Vagina (tissue), 2 donors: ENCODE measurements at regions not wholly inside any gene's neighbourhood (a gene's known extent, or its start where the extent isn't known, plus 50 kb on each side); places are given as distances from the start of the nearest gene placed in this dataset.

ENCODE experiments used
- DNase-seq, 2 donors: peaks; one replicate each; pipeline ENCODE4 v3.0.0-alpha.2; 2017; ENCODE audit errors: extremely low spot score in 2 of 2
- H3K27ac ChIP-seq: fragments of 200-600 bp; sonication (generic); one replicate; pipeline ENCODE4 v1.5.1; 2019
- H3K27me3 ChIP-seq: fragments of 200-600 bp; sonication (generic); one replicate; pipeline ENCODE4 v1.5.1; 2019
- H3K36me3 ChIP-seq, 2 donors: fragments of 200-600 bp; sonication (generic); one replicate each; pipeline ENCODE4 v1.5.1; 2017 to 2019
- H3K4me1 ChIP-seq: fragments of 200-600 bp; sonication (generic); one replicate; pipeline ENCODE4 v1.5.1; 2019
- H3K4me3 ChIP-seq, 2 donors: fragments of 200-600 bp; sonication (generic); 1 replicate in 1 of 2; 2 replicates in 1 of 2; pipeline ENCODE4 v1.5.1; 2016 to 2019
- H3K9me3 ChIP-seq: fragments of 200-600 bp; sonication (generic); one replicate; pipeline ENCODE4 v1.5.1; 2019
- POLR2A ChIP-seq, 2 donors: fragments of 450-650 bp; IDR thresholded peaks; one replicate each; pipeline ENCODE4 v1.6.1; 2017; ENCODE audit warnings: antibody characterized with exemption in 2 of 2, mild to moderate bottlenecking in 2 of 2, moderate library complexity in 2 of 2
- POLR2AphosphoS5 ChIP-seq, 2 donors: sonication (generic); formaldehyde crosslinking; IDR thresholded peaks; one replicate each; pipeline ENCODE4 v1.9.0; 2017; ENCODE audit warnings: antibody characterized with exemption in 2 of 2, mild to moderate bottlenecking in 2 of 2, low read depth in 1 of 2; ENCODE audit not compliant: insufficient read depth in 1 of 2
- intact Hi-C: fragments of 100-400 bp; cut with DNase I; formaldehyde crosslinking; loops from one replicate; pipeline ENCODE4 v1.15.1; 2023
- TF ChIP-seq, protein P1 (sequence below), 3 experiments: fragments of 450-650 bp in 2 of 3; fragments of 200-600 bp in 1 of 3; sonication (generic) in 1 of 3; IDR thresholded peaks; one replicate each; pipeline ENCODE4 v1.5.1; 2017 to 2019; ENCODE audit warnings: antibody characterized with exemption in 3 of 3, mild to moderate bottlenecking in 2 of 3, moderate library complexity in 2 of 3

- Histone ChIP-seq H3K4me1 (no peaks in the 10 kb centered on the region), H3K4me3 (no peak overlapping the region), H3K9me3 (no peaks in the 10 kb centered on the region), H3K27ac (no peak overlapping the region), H3K27me3 (no peaks in the 10 kb centered on the region), H3K36me3 (no peaks in the 10 kb centered on the region)
- no peak for DNase-seq
- TF ChIP-seq, protein P1, sequence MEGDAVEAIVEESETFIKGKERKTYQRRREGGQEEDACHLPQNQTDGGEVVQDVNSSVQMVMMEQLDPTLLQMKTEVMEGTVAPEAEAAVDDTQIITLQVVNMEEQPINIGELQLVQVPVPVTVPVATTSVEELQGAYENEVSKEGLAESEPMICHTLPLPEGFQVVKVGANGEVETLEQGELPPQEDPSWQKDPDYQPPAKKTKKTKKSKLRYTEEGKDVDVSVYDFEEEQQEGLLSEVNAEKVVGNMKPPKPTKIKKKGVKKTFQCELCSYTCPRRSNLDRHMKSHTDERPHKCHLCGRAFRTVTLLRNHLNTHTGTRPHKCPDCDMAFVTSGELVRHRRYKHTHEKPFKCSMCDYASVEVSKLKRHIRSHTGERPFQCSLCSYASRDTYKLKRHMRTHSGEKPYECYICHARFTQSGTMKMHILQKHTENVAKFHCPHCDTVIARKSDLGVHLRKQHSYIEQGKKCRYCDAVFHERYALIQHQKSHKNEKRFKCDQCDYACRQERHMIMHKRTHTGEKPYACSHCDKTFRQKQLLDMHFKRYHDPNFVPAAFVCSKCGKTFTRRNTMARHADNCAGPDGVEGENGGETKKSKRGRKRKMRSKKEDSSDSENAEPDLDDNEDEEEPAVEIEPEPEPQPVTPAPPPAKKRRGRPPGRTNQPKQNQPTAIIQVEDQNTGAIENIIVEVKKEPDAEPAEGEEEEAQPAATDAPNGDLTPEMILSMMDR (IDR thresholded peaks at IDR 0.05): no peak
- TF ChIP-seq POLR2A (IDR thresholded peaks at IDR 0.05) (no peak), POLR2AphosphoS5 (IDR thresholded peaks at IDR 0.05; ENCODE audit: insufficient read depth in 1 of 2, low read depth in 1 of 2) (no peak)
- intact Hi-C loops: no loop called here
Observed at GRCh38 chr20:7399114-7399513, 541.1 kb downstream of the HAO1 start.

DNA sequence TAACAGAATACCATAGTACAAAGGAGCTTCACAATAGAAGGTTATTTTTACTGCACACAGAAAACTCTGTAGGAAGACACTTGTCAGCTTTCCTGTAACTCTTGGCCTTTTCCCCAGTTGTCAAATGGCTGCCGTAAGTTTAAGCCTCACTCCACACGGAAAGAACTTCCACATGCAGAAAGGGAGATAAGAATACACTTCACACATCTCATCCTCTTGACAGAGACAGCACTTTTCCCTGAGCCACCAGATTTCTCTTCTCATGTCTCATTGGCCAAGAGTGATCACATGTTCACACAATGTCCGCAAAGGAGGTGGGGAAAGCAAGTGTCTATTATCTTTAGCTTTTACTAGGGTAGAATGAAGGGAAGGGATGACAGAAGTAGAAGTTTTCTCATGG lies 540.7 kb downstream of the HAO1 start:
- TF ChIP-seq POLR2AphosphoS5 (IDR thresholded peaks at IDR 0.05; ENCODE audit: insufficient read depth in 1 of 2, low read depth in 1 of 2) (no peak), POLR2A (IDR thresholded peaks at IDR 0.05) (no peak)
- TF ChIP-seq, protein P1 (IDR thresholded peaks at IDR 0.05): no peak

GRCh38 chr20:7406671-7407070 lies 533.6 kb downstream of the HAO1 start:
- Histone ChIP-seq H3K9me3 (no peaks in the 10 kb centered on the region), H3K4me3 (no peak overlapping the region), H3K36me3 (no peaks in the 10 kb centered on the region), H3K4me1 (no peaks in the 10 kb centered on the region), H3K27ac (no peak overlapping the region), H3K27me3 (no peaks in the 10 kb centered on the region)
- TF ChIP-seq POLR2AphosphoS5 (IDR thresholded peaks at IDR 0.05; ENCODE audit: insufficient read depth in 1 of 2, low read depth in 1 of 2): no peak
- TF ChIP-seq POLR2A (IDR thresholded peaks at IDR 0.05): no peak
- TF ChIP-seq, protein P1 (IDR thresholded peaks at IDR 0.05): no peak
- DNase-seq: no peak
- intact Hi-C loops: no loop called here

More for the DNA sequence above, 540.7 kb downstream of the HAO1 start:
- H3K27ac ChIP-seq: no peak overlapping the region
- intact Hi-C loops: no loop called here
- no peak overlapping the region for H3K4me3 ChIP-seq
- no peak for DNase-seq
- no peaks in the 10 kb centered on the region for H3K4me1 ChIP-seq
- H3K27me3 ChIP-seq: no peaks in the 10 kb centered on the region
- no peaks in the 10 kb centered on the region for H3K9me3 ChIP-seq
- H3K36me3 ChIP-seq: no peaks in the 10 kb centered on the region

- no peaks in the 10 kb centered on the region for H3K36me3 ChIP-seq
- H3K27ac ChIP-seq: no peak overlapping the region
- H3K9me3 ChIP-seq: no peaks in the 10 kb centered on the region
- H3K4me3 ChIP-seq: no peak overlapping the region
- TF ChIP-seq POLR2AphosphoS5 (IDR thresholded peaks at IDR 0.05; ENCODE audit: insufficient read depth in 1 of 2, low read depth in 1 of 2): no peak
- no peak for TF ChIP-seq POLR2A (IDR thresholded peaks at IDR 0.05)
- TF ChIP-seq, protein P1 (IDR thresholded peaks at IDR 0.05): no peak
- no peaks in the 10 kb centered on the region for H3K4me1 ChIP-seq
- intact Hi-C loops: no loop called here
- no peak for DNase-seq
- no peaks in the 10 kb centered on the region for H3K27me3 ChIP-seq
Observed at GRCh38 chr20:7410150-7410549, 530.1 kb downstream of the HAO1 start.

DNA sequence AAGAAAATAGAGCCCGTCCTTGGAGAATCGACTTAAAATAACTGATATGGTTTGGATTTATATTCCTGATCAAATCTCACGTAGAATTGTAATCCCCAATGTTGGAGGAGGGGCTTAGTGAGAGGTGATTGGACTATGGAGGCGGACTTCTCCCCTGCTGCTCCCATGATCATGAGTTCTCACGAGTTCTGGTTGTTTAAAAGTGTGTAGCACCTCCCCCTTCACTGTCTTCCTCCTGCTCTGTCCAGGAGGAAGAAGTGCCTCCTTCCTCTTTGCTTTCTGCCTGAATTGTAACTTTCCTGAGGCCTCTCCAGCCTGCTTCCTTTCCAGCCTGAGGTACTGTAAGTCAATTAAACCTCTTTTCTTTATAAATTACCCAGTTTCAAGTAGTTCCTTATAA lies 529.2 kb downstream of the HAO1 start:
- TF ChIP-seq POLR2AphosphoS5 (IDR thresholded peaks at IDR 0.05; ENCODE audit: insufficient read depth in 1 of 2, low read depth in 1 of 2) (no peak), POLR2A (IDR thresholded peaks at IDR 0.05) (no peak)
- TF ChIP-seq, protein P1 (IDR thresholded peaks at IDR 0.05): no peak
- no peak for DNase-seq

More for the DNA sequence above, 529.2 kb downstream of the HAO1 start:
- H3K36me3 ChIP-seq: no peaks in the 10 kb centered on the region
- no peaks in the 10 kb centered on the region for H3K4me1 ChIP-seq
- H3K27ac ChIP-seq: no peak overlapping the region
- no peaks in the 10 kb centered on the region for H3K9me3 ChIP-seq
- no peaks in the 10 kb centered on the region for H3K27me3 ChIP-seq
- intact Hi-C loops: no loop called here
- H3K4me3 ChIP-seq: no peak overlapping the region
